ENCODE measurements at regions not wholly inside any gene's neighbourhood (a gene's known extent, or its start where the extent isn't known, plus 50 kb on each side); places are given as distances from the start of the nearest gene placed in this dataset.
"Not testable (repeated sequence)": the region's sequence is repeated elsewhere in the genome, so short reads cannot be mapped to it uniquely, and the experiment has no call there.

GRCh38 chr11:106565326-106565725 lies 452.9 kb downstream of the GUCY1A2 start:
- H4K20me1 ChIP-seq (ENCODE audit: control insufficient read depth, insufficient read depth, low read depth, low read length): no peaks in the 10 kb centered on the region
- no peak overlapping the region for H3K4me2 ChIP-seq (ENCODE audit: low read length)
- no peaks in the 10 kb centered on the region for H3K27me3 ChIP-seq (ENCODE audit: control insufficient read depth, low read length)
- no peak overlapping the region for H3K27ac ChIP-seq (ENCODE audit: low read depth, low read length)
- no peaks in the 10 kb centered on the region for H3F3A ChIP-seq (ENCODE audit: control insufficient read depth, insufficient read depth)
- no peaks in the 10 kb centered on the region for H3K36me3 ChIP-seq (ENCODE audit: control insufficient read depth, low read length)
- no peaks in the 10 kb centered on the region for H3K79me2 ChIP-seq (ENCODE audit: control insufficient read depth, low read length)
- H3K4me3 ChIP-seq (ENCODE audit: low read length): no peak overlapping the region
- TF ChIP-seq CTCF (IDR thresholded peaks at IDR 0.05; ENCODE audit: low read depth, low read length, poor library complexity, severe bottlenecking) (no peak), EZH2phosphoT487 (IDR thresholded peaks at IDR 0.05; ENCODE audit: borderline replicate concordance, low read length) (no peak)
- 0 out of 2 replicates have a peak, but pooled peaks cover 2% of the 10 kb centered on the region for H3K9me2 ChIP-seq (replicated peaks; ENCODE audit: control insufficient read depth, low read length)
- H3K9me3 ChIP-seq (ENCODE audit: control insufficient read depth, insufficient read depth, low read length): no peaks in the 10 kb centered on the region
- H3K4me1 ChIP-seq (ENCODE audit: control insufficient read depth, low read length): no peaks in the 10 kb centered on the region

- Histone ChIP-seq H3K4me3 (ENCODE audit: low read length) (no peak overlapping the region), H3F3A (ENCODE audit: control insufficient read depth, insufficient read depth) (no peaks in the 10 kb centered on the region), H4K20me1 (ENCODE audit: control insufficient read depth, insufficient read depth, low read depth, low read length) (no peaks in the 10 kb centered on the region), H3K4me2 (ENCODE audit: low read length) (no peak overlapping the region), H3K36me3 (ENCODE audit: control insufficient read depth, low read length) (no peaks in the 10 kb centered on the region), H3K27ac (ENCODE audit: low read depth, low read length) (no peak overlapping the region), H3K9me3 (ENCODE audit: control insufficient read depth, insufficient read depth, low read length) (no peaks in the 10 kb centered on the region), H3K4me1 (ENCODE audit: control insufficient read depth, low read length) (no peaks in the 10 kb centered on the region), H3K27me3 (ENCODE audit: control insufficient read depth, low read length) (no peaks in the 10 kb centered on the region), H3K79me2 (ENCODE audit: control insufficient read depth, low read length) (no peaks in the 10 kb centered on the region), H3K9me2 (replicated peaks; ENCODE audit: control insufficient read depth, low read length) (0 out of 2 replicates have a peak, but pooled peaks cover 2% of the 10 kb centered on the region)
- TF ChIP-seq EZH2phosphoT487 (IDR thresholded peaks at IDR 0.05; ENCODE audit: borderline replicate concordance, low read length) (no peak), CTCF (IDR thresholded peaks at IDR 0.05; ENCODE audit: low read depth, low read length, poor library complexity, severe bottlenecking) (no peak)
Measured at GRCh38 chr11:106568632-106569031, 449.6 kb downstream of the GUCY1A2 start.

GRCh38 chr11:106577384-106577783 lies 440.9 kb downstream of the GUCY1A2 start:
- H3K36me3 ChIP-seq (ENCODE audit: control insufficient read depth, low read length); H3K4me1 ChIP-seq (ENCODE audit: control insufficient read depth, low read length); H3K9me2 ChIP-seq (replicated peaks; ENCODE audit: control insufficient read depth, low read length); H4K20me1 ChIP-seq (ENCODE audit: control insufficient read depth, insufficient read depth, low read depth, low read length); H3K79me2 ChIP-seq (ENCODE audit: control insufficient read depth, low read length); H3K4me3 ChIP-seq (ENCODE audit: low read length); H3K9me3 ChIP-seq (ENCODE audit: control insufficient read depth, insufficient read depth, low read length); H3K27ac ChIP-seq (ENCODE audit: low read depth, low read length); H3K27me3 ChIP-seq (ENCODE audit: control insufficient read depth, low read length); H3K4me2 ChIP-seq (ENCODE audit: low read length); H3F3A ChIP-seq (ENCODE audit: control insufficient read depth, insufficient read depth): not testable (repeated sequence)

- H3K4me3 ChIP-seq (ENCODE audit: low read length): no peak overlapping the region
- H3K9me3 ChIP-seq (ENCODE audit: control insufficient read depth, insufficient read depth, low read length): no peaks in the 10 kb centered on the region; the same call in 1 of the 2 replicates
- no peaks in the 10 kb centered on the region for H3K4me1 ChIP-seq (ENCODE audit: control insufficient read depth, low read length)
- H3K36me3 ChIP-seq (ENCODE audit: control insufficient read depth, low read length): no peaks in the 10 kb centered on the region
- TF ChIP-seq EZH2phosphoT487 (IDR thresholded peaks at IDR 0.05; ENCODE audit: borderline replicate concordance, low read length) (no peak), CTCF (IDR thresholded peaks at IDR 0.05; ENCODE audit: low read depth, low read length, poor library complexity, severe bottlenecking) (no peak)
- no peak overlapping the region for H3K27ac ChIP-seq (ENCODE audit: low read depth, low read length)
- H3K79me2 ChIP-seq (ENCODE audit: control insufficient read depth, low read length): no peaks in the 10 kb centered on the region
- H3K4me2 ChIP-seq (ENCODE audit: low read length): no peak overlapping the region
- H3K9me2 ChIP-seq (replicated peaks; ENCODE audit: control insufficient read depth, low read length): no peaks in the 10 kb centered on the region
- H3F3A ChIP-seq (ENCODE audit: control insufficient read depth, insufficient read depth): no peaks in the 10 kb centered on the region
- H4K20me1 ChIP-seq (ENCODE audit: control insufficient read depth, insufficient read depth, low read depth, low read length): no peaks in the 10 kb centered on the region
- H3K27me3 ChIP-seq (ENCODE audit: control insufficient read depth, low read length): no peaks in the 10 kb centered on the region
Measured at GRCh38 chr11:106581399-106581798, 436.9 kb downstream of the GUCY1A2 start.
